ENCODE measurements at regions not wholly inside any gene's neighbourhood (a gene's known extent, or its start where the extent isn't known, plus 50 kb on each side); places are given as distances from the start of the nearest gene placed in this dataset.

- TF ChIP-seq EZH2 (IDR thresholded peaks at IDR 0.05) (no peak), POLR2AphosphoS5 (IDR thresholded peaks at IDR 0.05; ENCODE audit: borderline replicate concordance, low read depth, low read length) (no peak), FOXP2 (optimal IDR thresholded peaks at IDR 0.05; ENCODE audit: control extremely low read depth, extremely low read length, insufficient read depth) (no peak)
These were observed 81.5 kb upstream of the CST7 start for GRCh38 chr20:24867556-24867955.

All from SK-N-MC (cell line).